NCI-H774 (cell line): ENCODE measurements at regions not wholly inside any gene's neighbourhood (a gene's known extent, or its start where the extent isn't known, plus 50 kb on each side); places are given as distances from the start of the nearest gene placed in this dataset.
"Not testable (repeated sequence)": the region's sequence is repeated elsewhere in the genome, so short reads cannot be mapped to it uniquely, and the experiment has no call there.

Source experiments
- DNase-seq: peaks from one replicate; lab custom pipeline; 2025; lab: John Stamatoyannopoulos, UW

GRCh38 chr13:22939157-22939556 is 241.6 kb upstream of the SGCG start:
- DNase-seq = no peak

GRCh38 chr13:22940090-22940710 is 240.6 kb upstream of the SGCG start:
- DNase-seq = no peak

GRCh38 chr13:22940736-22941135 is 240.0 kb upstream of the SGCG start:
- no peak for DNase-seq

GRCh38 chr13:22941495-22941894 is 239.3 kb upstream of the SGCG start:
- DNase-seq = not testable (repeated sequence)

- not testable (repeated sequence) for DNase-seq
Measured at GRCh38 chr13:22942831-22943230, 237.9 kb upstream of the SGCG start.

GRCh38 chr13:22944378-22944777 is 236.4 kb upstream of the SGCG start:
- no peak for DNase-seq

GRCh38 chr13:22945321-22946226 is 235.2 kb upstream of the SGCG start:
- no peak for DNase-seq

GRCh38 chr13:22948421-22948820 is 232.4 kb upstream of the SGCG start:
- DNase-seq = no peak

GRCh38 chr13:22952018-22952417 is 228.8 kb upstream of the SGCG start:
- DNase-seq = not testable (repeated sequence)

GRCh38 chr13:22955147-22955546 is 225.6 kb upstream of the SGCG start:
- DNase-seq = not testable (repeated sequence)

GRCh38 chr13:22956456-22957115 is 224.2 kb upstream of the SGCG start:
- DNase-seq = not testable (repeated sequence)

- not testable (repeated sequence) for DNase-seq
Measured at GRCh38 chr13:22959859-22960258, 220.9 kb upstream of the SGCG start.

GRCh38 chr13:22960827-22961226 is 220.0 kb upstream of the SGCG start:
- DNase-seq = no peak

- not testable (repeated sequence) for DNase-seq
Measured at GRCh38 chr13:22961342-22961741, 219.4 kb upstream of the SGCG start.

- no peak for DNase-seq
Measured at GRCh38 chr13:22961835-22962537, 218.8 kb upstream of the SGCG start.

GRCh38 chr13:22963384-22964053 is 217.3 kb upstream of the SGCG start:
- DNase-seq = not testable (repeated sequence)

GRCh38 chr13:22964245-22964966 is 216.4 kb upstream of the SGCG start:
- no peak for DNase-seq

GRCh38 chr13:22965011-22965857 is 215.5 kb upstream of the SGCG start:
- DNase-seq = not testable (repeated sequence)

- not testable (repeated sequence) for DNase-seq
Measured at GRCh38 chr13:22965858-22966239, 214.9 kb upstream of the SGCG start.

- not testable (repeated sequence) for DNase-seq
Measured at GRCh38 chr13:22966753-22967152, 214.0 kb upstream of the SGCG start.
